ENCODE measurements at regions not wholly inside any gene's neighbourhood (a gene's known extent, or its start where the extent isn't known, plus 50 kb on each side); places are given as distances from the start of the nearest gene placed in this dataset.

DNA sequence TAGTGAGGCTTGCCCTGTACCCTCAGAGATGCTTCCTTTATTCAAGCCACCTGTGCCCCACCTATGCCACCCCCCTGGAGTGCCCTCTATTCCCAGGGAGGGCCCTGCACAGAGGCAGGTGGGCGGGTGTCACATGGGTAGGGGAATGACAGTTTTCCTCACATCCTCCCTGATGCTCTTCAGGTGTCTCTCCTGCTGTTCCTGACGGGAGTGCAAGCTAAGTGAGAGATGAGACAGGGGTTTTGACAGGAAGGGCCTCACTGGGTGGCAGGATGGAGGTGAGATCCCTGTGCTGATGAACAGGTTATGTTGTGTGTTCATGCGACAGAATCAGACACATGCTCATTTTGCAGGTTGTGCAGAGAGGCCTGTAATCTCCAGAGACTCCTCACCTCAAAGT, 164.1 kb upstream of the CHD6 start:
- TF ChIP-seq, protein P1, sequence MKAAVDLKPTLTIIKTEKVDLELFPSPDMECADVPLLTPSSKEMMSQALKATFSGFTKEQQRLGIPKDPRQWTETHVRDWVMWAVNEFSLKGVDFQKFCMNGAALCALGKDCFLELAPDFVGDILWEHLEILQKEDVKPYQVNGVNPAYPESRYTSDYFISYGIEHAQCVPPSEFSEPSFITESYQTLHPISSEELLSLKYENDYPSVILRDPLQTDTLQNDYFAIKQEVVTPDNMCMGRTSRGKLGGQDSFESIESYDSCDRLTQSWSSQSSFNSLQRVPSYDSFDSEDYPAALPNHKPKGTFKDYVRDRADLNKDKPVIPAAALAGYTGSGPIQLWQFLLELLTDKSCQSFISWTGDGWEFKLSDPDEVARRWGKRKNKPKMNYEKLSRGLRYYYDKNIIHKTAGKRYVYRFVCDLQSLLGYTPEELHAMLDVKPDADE (IDR thresholded peaks at IDR 0.05), result no peak
- TF ChIP-seq, protein P2, sequence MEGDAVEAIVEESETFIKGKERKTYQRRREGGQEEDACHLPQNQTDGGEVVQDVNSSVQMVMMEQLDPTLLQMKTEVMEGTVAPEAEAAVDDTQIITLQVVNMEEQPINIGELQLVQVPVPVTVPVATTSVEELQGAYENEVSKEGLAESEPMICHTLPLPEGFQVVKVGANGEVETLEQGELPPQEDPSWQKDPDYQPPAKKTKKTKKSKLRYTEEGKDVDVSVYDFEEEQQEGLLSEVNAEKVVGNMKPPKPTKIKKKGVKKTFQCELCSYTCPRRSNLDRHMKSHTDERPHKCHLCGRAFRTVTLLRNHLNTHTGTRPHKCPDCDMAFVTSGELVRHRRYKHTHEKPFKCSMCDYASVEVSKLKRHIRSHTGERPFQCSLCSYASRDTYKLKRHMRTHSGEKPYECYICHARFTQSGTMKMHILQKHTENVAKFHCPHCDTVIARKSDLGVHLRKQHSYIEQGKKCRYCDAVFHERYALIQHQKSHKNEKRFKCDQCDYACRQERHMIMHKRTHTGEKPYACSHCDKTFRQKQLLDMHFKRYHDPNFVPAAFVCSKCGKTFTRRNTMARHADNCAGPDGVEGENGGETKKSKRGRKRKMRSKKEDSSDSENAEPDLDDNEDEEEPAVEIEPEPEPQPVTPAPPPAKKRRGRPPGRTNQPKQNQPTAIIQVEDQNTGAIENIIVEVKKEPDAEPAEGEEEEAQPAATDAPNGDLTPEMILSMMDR (conservative IDR thresholded peaks at IDR 0.05; ENCODE audit: low read depth in 2 of 2), result no peak
- TF ChIP-seq EZH2 (IDR thresholded peaks at IDR 0.05; ENCODE audit: low read depth, unreplicated experiment) (no peak), POLR2AphosphoS5 (IDR thresholded peaks at IDR 0.05; ENCODE audit: low read depth) (no peak), REST (IDR thresholded peaks at IDR 0.05; ENCODE audit: unreplicated experiment) (no peak), CREB1 (CRISPR knock-in tag; IDR thresholded peaks at IDR 0.05; ENCODE audit: low read depth) (no peak), JUNB (IDR thresholded peaks at IDR 0.05; ENCODE audit: unreplicated experiment) (no peak), EZH2phosphoT487 (IDR thresholded peaks at IDR 0.05; ENCODE audit: unreplicated experiment) (no peak), NANOG (IDR thresholded peaks at IDR 0.05; ENCODE audit: borderline replicate concordance) (no peak)
